Cardiac fibroblast (primary cell): ENCODE measurements at regions not wholly inside any gene's neighbourhood (a gene's known extent, or its start where the extent isn't known, plus 50 kb on each side); places are given as distances from the start of the nearest gene placed in this dataset.

Experiments
- DNase-seq, 2 donors: peaks; one replicate each; pipeline versions ENCODE4 v3.0.0 to v3.0.0-alpha.2; 2010; ENCODE audit warnings: low read depth in 2 of 2
- H3K4me3 ChIP-seq, 2 donors: replicated peaks in 1 of 2; 1 replicate in 1 of 2; 2 replicates in 1 of 2; pipeline ENCODE4 v1.5.1; 2011; ENCODE audit warnings: low read depth in 2 of 2, low read length in 2 of 2, mild to moderate bottlenecking in 2 of 2, moderate library complexity in 1 of 2
- CTCF ChIP-seq: IDR thresholded peaks from one replicate; pipeline ENCODE4 v1.5.1; 2011; ENCODE audit warnings: low read depth, mild to moderate bottlenecking, low read length, inconsistent platforms

DNA sequence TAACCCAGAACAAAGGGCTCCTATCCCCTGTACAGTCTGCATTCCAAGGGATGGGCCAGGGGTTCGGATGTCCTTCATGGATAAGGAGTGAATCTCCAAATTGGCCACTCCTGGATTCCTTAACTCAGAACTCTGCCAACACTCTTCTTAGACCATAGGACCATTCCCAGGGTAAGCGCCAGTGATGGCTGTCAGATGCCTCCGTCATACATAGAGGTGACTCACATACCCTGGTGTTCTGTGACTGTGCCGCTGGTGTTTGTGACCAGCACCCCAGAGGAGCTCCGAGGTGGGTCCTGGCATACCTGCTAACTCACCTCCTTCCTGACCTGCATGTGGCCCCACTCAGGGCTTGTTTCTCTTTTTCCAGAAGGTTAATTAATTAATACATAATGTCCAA, 134.7 kb downstream of the KLF13 start:
- no peak overlapping the region for H3K4me3 ChIP-seq
- TF ChIP-seq CTCF: no peak
- DNase-seq: no peak

DNA sequence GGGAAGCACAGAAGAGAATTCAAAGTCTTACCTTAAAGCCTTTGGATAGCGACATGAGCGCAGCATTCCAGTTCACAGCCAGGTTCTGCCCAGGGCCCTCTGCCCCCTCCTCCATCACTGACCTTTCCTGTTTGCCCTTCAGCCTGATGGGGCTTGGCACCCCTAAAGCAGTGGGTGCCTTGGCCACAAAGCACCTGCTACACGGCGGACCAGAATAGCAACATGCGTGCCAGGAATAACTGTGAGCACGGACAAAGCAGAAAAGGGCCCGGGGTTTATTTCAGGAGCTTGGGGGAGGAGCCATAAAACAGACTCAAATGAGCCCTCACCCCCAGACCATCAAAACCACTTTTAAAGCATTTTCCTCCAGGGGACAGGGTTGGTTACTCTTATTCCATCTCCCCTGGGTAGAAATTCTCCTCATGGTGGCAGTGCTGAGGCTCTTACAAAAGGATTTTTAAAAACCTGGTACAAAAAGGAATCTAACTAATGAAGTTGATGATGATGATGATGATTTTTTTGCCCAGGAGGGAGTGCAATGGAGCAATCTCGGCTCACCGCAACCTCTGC, 135.4 kb downstream of the KLF13 start:
- no peak for DNase-seq
- H3K4me3 ChIP-seq: no peak overlapping the region
- TF ChIP-seq CTCF: peak; percentile 26

- no peak for TF ChIP-seq CTCF
- H3K4me3 ChIP-seq: no peak overlapping the region
Observed at GRCh38 chr15:31463521-31464102, 137.0 kb downstream of the KLF13 start.

DNA sequence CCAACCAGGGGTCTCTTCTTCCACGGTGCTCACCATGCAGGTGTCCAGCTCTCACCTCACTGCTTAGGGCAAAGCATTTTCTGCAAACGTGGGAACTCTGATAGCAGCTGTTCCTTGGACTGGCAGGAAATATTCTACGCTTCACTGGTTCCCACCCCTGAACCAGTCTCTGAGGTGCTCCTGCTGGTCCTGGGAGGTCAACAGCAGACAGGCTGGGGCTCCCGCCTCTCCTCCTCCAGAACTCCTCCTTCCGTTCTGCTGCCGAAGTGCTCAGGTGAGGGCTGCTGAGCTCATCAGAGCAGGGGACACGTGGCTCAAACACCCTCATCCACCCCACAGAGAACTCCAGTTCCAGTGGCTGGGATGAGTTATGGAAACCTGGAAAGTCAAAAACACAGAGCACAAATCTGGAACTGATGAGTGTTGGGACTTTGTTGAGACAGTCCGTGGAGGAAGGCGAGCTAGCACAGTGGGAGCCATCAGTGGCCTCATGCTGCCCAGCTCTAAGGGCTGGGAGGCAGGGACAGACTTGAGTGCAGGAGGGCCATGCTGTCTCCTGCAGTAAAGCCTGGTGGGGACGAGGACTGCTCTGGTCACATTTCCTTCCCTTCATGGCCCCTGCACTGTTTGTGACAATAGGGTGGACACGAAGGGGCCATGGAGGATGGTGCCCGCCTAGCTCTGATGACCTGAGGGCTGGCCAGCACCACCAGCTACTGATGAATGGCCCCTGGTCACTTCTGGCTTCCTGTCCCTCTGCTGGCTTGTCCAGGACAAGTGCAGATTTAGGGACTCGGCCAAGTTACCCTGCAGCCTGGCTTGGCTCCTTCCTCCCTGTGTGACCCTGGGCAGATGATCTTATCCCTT, 137.8 kb downstream of the KLF13 start:
- no peak overlapping the region for H3K4me3 ChIP-seq
- no peak for DNase-seq
- TF ChIP-seq CTCF: no peak

More at GRCh38 chr15:31463521-31464102, 137.0 kb downstream of the KLF13 start:
- no peak for DNase-seq

- no peak for DNase-seq
- no peak for TF ChIP-seq CTCF
- H3K4me3 ChIP-seq: no peak overlapping the region
Observed at GRCh38 chr15:31465083-31465955, 138.7 kb downstream of the KLF13 start.

- no peak for DNase-seq
- no peak overlapping the region for H3K4me3 ChIP-seq
- TF ChIP-seq CTCF: no peak
Observed at GRCh38 chr15:31467361-31467760, 140.7 kb downstream of the KLF13 start.
